ENCODE measurements at regions not wholly inside any gene's neighbourhood (a gene's known extent, or its start where the extent isn't known, plus 50 kb on each side); places are given as distances from the start of the nearest gene placed in this dataset.

- Mint-ChIP-seq H3K27me3 (ENCODE audit: insufficient read depth, unreplicated experiment) (no peaks in the 10 kb centered on the region), H3K4me3 (ENCODE audit: unreplicated experiment) (no peak overlapping the region), H3K9me3 (ENCODE audit: unreplicated experiment) (no peaks in the 10 kb centered on the region), H3K4me1 (ENCODE audit: insufficient read depth, unreplicated experiment) (no peaks in the 10 kb centered on the region), H3K27ac (ENCODE audit: low read depth, unreplicated experiment) (no peak overlapping the region), H3K36me3 (ENCODE audit: insufficient read depth, unreplicated experiment) (no peaks in the 10 kb centered on the region)
- BruUV-seq (replicated peaks): no TSS peak
- TF ChIP-seq, protein P1, sequence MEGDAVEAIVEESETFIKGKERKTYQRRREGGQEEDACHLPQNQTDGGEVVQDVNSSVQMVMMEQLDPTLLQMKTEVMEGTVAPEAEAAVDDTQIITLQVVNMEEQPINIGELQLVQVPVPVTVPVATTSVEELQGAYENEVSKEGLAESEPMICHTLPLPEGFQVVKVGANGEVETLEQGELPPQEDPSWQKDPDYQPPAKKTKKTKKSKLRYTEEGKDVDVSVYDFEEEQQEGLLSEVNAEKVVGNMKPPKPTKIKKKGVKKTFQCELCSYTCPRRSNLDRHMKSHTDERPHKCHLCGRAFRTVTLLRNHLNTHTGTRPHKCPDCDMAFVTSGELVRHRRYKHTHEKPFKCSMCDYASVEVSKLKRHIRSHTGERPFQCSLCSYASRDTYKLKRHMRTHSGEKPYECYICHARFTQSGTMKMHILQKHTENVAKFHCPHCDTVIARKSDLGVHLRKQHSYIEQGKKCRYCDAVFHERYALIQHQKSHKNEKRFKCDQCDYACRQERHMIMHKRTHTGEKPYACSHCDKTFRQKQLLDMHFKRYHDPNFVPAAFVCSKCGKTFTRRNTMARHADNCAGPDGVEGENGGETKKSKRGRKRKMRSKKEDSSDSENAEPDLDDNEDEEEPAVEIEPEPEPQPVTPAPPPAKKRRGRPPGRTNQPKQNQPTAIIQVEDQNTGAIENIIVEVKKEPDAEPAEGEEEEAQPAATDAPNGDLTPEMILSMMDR (IDR thresholded peaks at IDR 0.05; ENCODE audit: unreplicated experiment): no peak
- no peak for DNase-seq (ENCODE audit: unreplicated experiment)
- intact Hi-C loops (cut with micrococcal nuclease): no loop called here
- ChIA-PET POLR2A (no interaction called here), CTCF (no interaction called here)
Observed at GRCh38 chr9:79962150-79962549, 390.4 kb downstream of the TLE4 start.

DNA sequence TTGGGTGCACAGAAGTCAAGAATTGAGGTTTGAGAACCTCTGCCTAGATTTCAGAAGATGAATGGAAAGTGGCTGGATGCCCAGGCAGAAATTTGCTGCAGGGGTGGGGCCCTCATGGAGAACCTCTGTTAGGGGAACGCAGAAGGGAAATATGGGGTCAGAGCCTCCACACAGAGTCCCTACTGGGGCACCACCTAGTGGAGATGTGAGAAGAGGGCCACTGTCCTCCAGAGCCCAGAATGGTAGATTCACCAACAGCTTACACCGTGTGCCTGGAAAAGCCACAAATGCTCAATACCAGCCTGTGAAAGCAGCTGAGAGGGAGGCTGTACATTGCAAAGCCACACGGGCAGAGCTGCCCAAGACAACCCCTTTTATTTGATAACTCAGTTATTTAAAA is 383.5 kb downstream of the TLE4 start:
- Mint-ChIP-seq H3K4me3 (ENCODE audit: unreplicated experiment) (no peak overlapping the region), H3K36me3 (ENCODE audit: insufficient read depth, unreplicated experiment) (no peaks in the 10 kb centered on the region), H3K9me3 (ENCODE audit: unreplicated experiment) (no peaks in the 10 kb centered on the region), H3K27me3 (ENCODE audit: insufficient read depth, unreplicated experiment) (no peaks in the 10 kb centered on the region), H3K4me1 (ENCODE audit: insufficient read depth, unreplicated experiment) (no peaks in the 10 kb centered on the region), H3K27ac (ENCODE audit: low read depth, unreplicated experiment) (no peak overlapping the region)
- DNase-seq (ENCODE audit: unreplicated experiment): no peak
- POLR2A ChIA-PET: no interaction called here
- BruUV-seq (replicated peaks): no TSS peak
- TF ChIP-seq, protein P1 (IDR thresholded peaks at IDR 0.05; ENCODE audit: unreplicated experiment): no peak
- CTCF ChIA-PET: interaction anchor here (1.1 kb wide), 1 partner anchor 9 kb away, joined by 3 read pairs; no protein-coding TSS in a partner anchor
- intact Hi-C loops (cut with micrococcal nuclease): no loop called here

GRCh38 chr9:79953908-79954307 is 382.1 kb downstream of the TLE4 start:
- H3K9me3 Mint-ChIP-seq (ENCODE audit: unreplicated experiment): no peaks in the 10 kb centered on the region
- no peak for DNase-seq (ENCODE audit: unreplicated experiment)
- H3K36me3 Mint-ChIP-seq (ENCODE audit: insufficient read depth, unreplicated experiment): no peaks in the 10 kb centered on the region
- intact Hi-C loops (cut with micrococcal nuclease): no loop called here
- no peak overlapping the region for H3K27ac Mint-ChIP-seq (ENCODE audit: low read depth, unreplicated experiment)
- ChIA-PET CTCF (interaction anchor here (0.6 to 0.7 kb wide), 3 partner anchors 86 to 1515 kb away, joined by 3 read pairs; no protein-coding TSS in a partner anchor), POLR2A (interaction anchor here (0.6 kb wide), 1 partner anchor 90 kb away, joined by 3 read pairs; no protein-coding TSS in a partner anchor)
- H3K4me1 Mint-ChIP-seq (ENCODE audit: insufficient read depth, unreplicated experiment): no peaks in the 10 kb centered on the region
- TF ChIP-seq, protein P1 (IDR thresholded peaks at IDR 0.05; ENCODE audit: unreplicated experiment): no peak
- BruUV-seq (replicated peaks): no TSS peak
- H3K27me3 Mint-ChIP-seq (ENCODE audit: insufficient read depth, unreplicated experiment): no peaks in the 10 kb centered on the region
- H3K4me3 Mint-ChIP-seq (ENCODE audit: unreplicated experiment): no peak overlapping the region

DNA sequence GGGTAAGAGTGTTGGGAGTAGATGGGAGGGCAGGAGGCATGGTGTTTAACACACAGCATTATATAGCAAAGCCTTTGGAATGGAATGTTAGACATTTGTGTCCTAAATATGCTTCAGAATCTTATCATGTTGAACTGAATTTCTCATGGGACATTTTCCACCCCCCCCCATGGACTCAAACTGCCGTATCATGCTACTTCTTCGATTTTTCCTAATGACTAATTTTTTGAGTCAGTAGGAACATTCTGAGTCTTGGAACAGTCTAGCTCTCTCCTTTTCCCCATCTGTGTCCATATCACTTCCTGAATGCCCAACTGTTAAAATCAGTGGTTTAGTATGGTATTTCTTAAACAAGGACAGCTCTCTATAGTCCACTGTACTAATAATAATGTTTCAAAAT is 380.6 kb downstream of the TLE4 start:
- no peaks in the 10 kb centered on the region for H3K27me3 Mint-ChIP-seq (ENCODE audit: insufficient read depth, unreplicated experiment)
- POLR2A ChIA-PET: no interaction called here
- no peaks in the 10 kb centered on the region for H3K36me3 Mint-ChIP-seq (ENCODE audit: insufficient read depth, unreplicated experiment)
- H3K27ac Mint-ChIP-seq (ENCODE audit: low read depth, unreplicated experiment): no peak overlapping the region
- CTCF ChIA-PET: no interaction called here
- H3K9me3 Mint-ChIP-seq (ENCODE audit: unreplicated experiment): no peaks in the 10 kb centered on the region
- H3K4me1 Mint-ChIP-seq (ENCODE audit: insufficient read depth, unreplicated experiment): no peaks in the 10 kb centered on the region
- no peak for DNase-seq (ENCODE audit: unreplicated experiment)
- TF ChIP-seq, protein P1 (IDR thresholded peaks at IDR 0.05; ENCODE audit: unreplicated experiment): no peak
- no peak overlapping the region for H3K4me3 Mint-ChIP-seq (ENCODE audit: unreplicated experiment)
- intact Hi-C loops (cut with micrococcal nuclease): no loop called here
- no TSS peak for BruUV-seq (replicated peaks)

Data from MCF 10A (cell line).